Stimulated activated CD4-positive, alpha-beta T cell treated with anti-CD3 and anti-CD28 coated beads, Interleukin-2, amount 100 ng/mL, for 24 hours (primary cell): ENCODE measurements at regions not wholly inside any gene's neighbourhood (a gene's known extent, or its start where the extent isn't known, plus 50 kb on each side); places are given as distances from the start of the nearest gene placed in this dataset.

Source experiments
- DNase-seq, 2 donors: peaks; one replicate each; pipeline ENCODE4 v3.0.0-alpha.2; 2020

DNA sequence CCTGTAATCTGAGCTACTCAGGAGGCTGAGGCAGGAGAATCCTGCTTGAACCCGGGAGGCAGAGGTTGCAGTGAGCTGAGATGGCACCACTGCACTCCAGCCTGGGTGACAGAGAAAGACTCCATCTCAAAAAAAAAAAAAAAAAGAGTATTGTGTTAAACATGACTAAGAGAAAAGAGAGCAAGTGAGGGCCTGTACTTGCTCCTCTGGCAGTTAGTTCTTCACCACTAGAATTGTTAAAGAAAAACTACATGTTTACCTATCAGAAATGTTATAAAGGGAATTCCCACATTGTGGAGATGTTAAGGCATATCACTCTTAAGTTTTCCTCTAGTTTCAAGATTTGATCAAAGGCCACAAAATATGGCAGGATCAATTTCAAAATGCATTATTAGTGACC lies 75.4 kb upstream of the LRATD1 start:
- no peak for DNase-seq

DNA sequence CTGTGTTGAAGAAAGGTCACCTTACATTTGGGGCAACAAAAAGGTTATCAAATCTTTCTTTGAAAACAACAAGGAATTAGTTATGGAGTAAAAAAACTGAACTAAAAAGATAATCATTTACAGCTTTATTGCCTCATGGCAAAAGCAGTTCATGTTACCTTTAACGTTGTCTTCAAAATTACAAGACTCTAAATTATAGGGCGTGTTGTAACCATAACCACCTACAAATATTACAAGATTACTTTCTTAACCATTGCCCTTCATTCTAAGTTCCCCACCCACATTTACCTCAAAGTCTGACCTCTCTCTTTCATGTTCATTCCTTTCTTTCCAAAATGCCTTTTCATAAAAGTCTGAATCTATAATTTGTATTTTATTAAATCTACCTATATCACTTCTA lies 74.6 kb upstream of the LRATD1 start:
- DNase-seq = no peak

DNA sequence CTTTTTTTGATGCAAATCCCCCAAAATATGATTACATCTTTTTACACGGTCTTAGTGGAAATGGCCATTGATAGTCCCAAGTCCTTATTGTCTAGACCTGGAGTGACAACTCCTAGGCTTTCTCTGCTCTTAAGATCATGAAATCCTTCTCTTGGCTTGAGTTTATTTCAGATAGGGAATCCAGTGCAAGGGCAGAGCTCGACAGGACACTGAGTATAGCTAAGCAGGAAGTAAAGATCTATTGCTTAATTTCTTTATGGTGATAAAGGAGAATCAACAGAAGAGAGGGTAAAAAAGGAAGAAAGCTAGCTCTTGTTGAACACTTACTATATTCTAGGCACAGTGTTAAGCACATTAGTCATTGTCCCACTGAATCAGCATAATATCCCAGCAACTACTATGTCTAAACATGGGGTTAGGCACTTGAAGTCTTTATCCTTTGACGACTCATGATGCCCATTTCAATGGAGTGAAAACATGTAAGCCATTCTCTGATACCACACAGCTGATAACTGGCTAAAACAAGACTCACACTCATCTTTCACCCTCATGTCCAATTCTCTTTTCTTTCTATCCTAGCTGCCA lies 74.1 kb upstream of the LRATD1 start:
- no peak for DNase-seq

DNA sequence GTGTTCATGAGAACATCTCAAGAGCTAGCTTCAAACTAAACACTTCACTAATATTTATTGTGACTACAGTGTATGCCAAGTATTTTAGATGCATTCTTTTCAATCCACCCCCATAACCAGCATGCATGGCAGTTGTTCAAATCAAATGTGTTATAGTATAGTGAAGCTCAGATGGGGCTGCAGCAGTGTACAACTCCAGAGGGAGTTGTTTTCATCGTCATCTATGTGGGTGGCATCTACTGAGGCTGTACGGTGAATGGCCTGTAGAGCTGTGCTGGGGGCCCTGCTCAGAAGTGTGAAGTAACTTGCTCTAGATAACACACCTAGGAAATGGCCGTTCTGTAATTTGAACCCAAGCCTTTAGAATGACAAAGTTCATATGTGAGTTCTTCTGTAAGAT lies 71.8 kb upstream of the LRATD1 start:
- no peak for DNase-seq

DNA sequence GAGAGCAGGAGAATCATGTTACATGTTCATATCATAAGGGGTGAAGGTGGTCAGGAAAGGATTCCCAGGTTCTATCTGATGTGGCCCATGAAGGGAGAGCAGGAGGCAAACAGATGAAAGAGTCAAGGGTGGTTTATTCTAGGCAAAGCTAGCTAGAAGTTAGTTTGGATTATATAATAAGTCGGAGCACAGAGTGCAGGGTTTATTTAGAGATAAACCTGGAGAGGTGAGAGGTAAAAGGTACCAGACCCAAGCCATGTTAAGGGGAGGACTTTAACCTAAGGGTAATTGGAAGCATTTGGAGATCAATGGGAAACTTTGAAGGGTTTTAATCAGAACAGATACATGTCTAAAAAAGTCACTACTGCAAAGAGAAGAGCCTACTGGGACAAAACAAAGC lies 69.2 kb upstream of the LRATD1 start:
- DNase-seq = no peak

DNA sequence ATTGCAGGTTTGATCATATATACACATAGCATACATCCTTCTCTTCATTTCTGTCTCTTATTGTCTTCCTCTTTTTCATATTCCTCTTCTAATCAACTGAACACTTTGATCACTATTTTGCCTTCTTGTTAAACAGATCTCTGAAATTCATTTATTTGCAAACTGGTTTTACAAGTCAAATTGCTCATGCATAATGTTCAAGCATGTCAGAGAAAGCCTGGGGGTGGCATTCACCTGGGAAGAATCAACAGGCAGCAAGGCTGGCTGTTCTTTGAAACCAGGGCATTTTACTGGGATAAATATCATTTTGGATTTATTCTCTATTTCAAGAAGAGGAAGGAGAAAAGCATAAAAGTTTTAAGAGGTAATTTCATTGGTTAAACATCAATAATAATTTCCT lies 66.9 kb upstream of the LRATD1 start:
- DNase-seq = no peak

DNA sequence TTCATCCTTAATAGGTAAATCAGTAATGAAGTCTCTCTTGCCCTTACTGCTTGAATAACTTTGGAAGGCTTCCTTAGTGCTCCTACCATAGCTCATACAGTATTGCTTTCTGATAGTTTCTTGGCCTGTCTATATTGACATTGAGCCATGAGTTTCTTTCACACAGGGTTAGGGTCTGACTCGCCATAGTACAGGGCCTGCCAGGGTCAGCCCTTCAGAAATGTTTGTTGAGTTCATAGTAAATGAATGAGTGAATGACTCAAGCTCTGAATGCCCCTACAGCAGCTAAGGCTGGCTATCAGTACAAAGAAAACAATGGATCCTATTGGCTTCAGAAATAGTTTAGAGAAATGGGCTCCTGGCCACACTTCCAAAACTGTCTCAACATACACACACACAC lies 65.0 kb upstream of the LRATD1 start:
- no peak for DNase-seq

DNA sequence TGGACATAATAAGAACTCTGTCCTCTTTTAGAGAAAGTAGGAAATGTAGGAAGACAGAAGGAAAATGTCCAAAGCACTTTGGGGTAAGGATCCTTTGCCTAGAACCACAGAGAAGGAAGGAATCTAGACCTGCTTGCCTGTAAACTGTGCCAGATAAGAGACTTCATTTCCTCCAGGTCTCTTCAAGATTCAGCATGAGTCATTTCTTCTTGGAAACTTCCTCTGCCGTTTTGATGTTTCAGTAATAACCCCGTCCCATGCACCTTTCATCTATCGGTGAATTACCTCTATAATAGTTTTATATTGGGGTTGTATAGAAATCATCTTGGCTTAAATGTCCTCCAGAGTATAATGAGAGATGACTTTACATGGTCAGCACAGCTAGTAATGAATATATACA lies 63.2 kb upstream of the LRATD1 start:
- DNase-seq = no peak

DNA sequence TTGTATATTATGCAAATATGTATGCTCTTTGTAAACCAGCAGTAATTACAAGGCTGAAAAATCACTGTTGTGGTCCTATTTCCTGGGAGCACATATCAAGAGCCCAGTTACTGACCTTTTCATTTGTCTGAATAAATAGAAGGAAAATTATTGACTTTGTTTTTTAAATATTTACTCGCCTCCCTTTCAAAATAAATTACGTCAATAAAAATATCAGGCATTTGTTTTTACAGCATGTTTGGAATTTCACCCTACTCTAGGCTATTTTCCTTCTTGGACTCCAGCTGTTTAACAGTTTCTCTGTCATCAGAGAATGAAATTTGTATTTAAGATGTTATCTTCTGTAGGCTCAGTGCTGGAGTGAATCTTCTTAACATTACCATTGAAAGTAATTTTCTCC lies 59.9 kb upstream of the LRATD1 start:
- DNase-seq = no peak

DNA sequence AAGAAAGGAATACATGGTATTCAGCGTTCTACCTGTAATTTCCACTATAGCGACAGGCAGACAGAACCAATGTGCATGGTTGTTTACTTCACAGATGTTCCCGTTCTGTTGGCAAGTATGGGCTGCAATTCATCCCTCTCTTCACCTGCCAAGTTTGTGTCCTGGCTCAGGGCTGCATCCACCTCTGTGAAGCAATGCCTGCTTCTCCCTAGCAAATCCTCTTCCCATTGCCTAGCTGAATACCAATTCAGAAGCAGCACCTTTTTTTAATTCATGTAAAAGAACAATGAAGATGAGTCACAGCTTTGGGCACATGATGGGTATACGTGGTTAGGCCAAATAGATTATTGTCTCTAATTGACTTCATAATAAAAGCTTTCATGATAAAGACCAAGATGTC lies 54.7 kb upstream of the LRATD1 start:
- no peak for DNase-seq
